ENCODE measurements at regions not wholly inside any gene's neighbourhood (a gene's known extent, or its start where the extent isn't known, plus 50 kb on each side); places are given as distances from the start of the nearest gene placed in this dataset.

DNA sequence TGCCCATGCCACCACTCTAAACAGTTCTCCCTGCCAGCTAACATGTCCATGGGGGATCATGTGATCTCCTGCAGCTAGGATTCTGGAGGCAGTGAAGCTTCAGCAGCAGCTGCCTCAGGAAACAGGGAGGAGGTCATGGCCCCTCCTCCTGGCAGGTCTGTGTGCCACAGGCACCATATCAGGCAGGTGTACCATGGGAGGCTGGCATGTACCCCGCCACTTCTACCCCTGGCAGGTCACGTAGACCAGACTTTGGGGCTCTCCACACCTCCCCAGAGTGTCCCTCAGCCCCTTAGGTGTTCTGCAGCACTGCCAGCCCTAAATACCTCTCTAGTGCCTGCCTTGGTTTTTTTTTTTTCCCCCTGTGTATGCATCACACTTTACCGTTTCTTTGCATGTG, 110.5 kb upstream of the FAM47C start:
- Histone ChIP-seq H3K27me3 (ENCODE audit: insufficient read depth) (no peaks in the 10 kb centered on the region), H2AFZ (no peak overlapping the region), H3K27ac (ENCODE audit: low read depth) (no peak overlapping the region), H4K20me1 (replicated peaks; ENCODE audit: insufficient read depth) (no peaks in the 10 kb centered on the region), H3K9me2 (ENCODE audit: insufficient read depth) (no peaks in the 10 kb centered on the region), H3K79me2 (replicated peaks; ENCODE audit: insufficient read depth) (no peaks in the 10 kb centered on the region), H3F3A (replicated peaks; ENCODE audit: low read depth) (no peaks in the 10 kb centered on the region), H3K36me3 (ENCODE audit: insufficient read depth) (no peaks in the 10 kb centered on the region), H3K4me2 (no peak overlapping the region), H3K4me1 (ENCODE audit: insufficient read depth) (no peaks in the 10 kb centered on the region), H3K4me3 (no peak overlapping the region)
- Mint-ChIP-seq H3K27ac (no peak overlapping the region), H3K36me3 (ENCODE audit: low read depth) (no peaks in the 10 kb centered on the region), H3K4me1 (peaks cover 5% of the 10 kb centered on the region; the same call in 2 of the 3 replicates), H3K27me3 (ENCODE audit: insufficient read depth, low read depth, poor library complexity) (no peaks in the 10 kb centered on the region), H3K4me3 (no peak overlapping the region), H3K9me3 (no peaks in the 10 kb centered on the region)
- TF ChIP-seq ZNF114 (CRISPR knock-in tag; IDR thresholded peaks at IDR 0.05) = no peak
- no peak for TF ChIP-seq POLR2AphosphoS5 (IDR thresholded peaks at IDR 0.05; ENCODE audit: low read depth)
- TF ChIP-seq STAT1 (IDR thresholded peaks at IDR 0.05; ENCODE audit: unreplicated experiment) = no peak
- TF ChIP-seq, protein P1, sequence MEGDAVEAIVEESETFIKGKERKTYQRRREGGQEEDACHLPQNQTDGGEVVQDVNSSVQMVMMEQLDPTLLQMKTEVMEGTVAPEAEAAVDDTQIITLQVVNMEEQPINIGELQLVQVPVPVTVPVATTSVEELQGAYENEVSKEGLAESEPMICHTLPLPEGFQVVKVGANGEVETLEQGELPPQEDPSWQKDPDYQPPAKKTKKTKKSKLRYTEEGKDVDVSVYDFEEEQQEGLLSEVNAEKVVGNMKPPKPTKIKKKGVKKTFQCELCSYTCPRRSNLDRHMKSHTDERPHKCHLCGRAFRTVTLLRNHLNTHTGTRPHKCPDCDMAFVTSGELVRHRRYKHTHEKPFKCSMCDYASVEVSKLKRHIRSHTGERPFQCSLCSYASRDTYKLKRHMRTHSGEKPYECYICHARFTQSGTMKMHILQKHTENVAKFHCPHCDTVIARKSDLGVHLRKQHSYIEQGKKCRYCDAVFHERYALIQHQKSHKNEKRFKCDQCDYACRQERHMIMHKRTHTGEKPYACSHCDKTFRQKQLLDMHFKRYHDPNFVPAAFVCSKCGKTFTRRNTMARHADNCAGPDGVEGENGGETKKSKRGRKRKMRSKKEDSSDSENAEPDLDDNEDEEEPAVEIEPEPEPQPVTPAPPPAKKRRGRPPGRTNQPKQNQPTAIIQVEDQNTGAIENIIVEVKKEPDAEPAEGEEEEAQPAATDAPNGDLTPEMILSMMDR (conservative IDR thresholded peaks at IDR 0.05; ENCODE audit: low read depth in 2 of 2) = no peak
- TF ChIP-seq, protein P2, sequence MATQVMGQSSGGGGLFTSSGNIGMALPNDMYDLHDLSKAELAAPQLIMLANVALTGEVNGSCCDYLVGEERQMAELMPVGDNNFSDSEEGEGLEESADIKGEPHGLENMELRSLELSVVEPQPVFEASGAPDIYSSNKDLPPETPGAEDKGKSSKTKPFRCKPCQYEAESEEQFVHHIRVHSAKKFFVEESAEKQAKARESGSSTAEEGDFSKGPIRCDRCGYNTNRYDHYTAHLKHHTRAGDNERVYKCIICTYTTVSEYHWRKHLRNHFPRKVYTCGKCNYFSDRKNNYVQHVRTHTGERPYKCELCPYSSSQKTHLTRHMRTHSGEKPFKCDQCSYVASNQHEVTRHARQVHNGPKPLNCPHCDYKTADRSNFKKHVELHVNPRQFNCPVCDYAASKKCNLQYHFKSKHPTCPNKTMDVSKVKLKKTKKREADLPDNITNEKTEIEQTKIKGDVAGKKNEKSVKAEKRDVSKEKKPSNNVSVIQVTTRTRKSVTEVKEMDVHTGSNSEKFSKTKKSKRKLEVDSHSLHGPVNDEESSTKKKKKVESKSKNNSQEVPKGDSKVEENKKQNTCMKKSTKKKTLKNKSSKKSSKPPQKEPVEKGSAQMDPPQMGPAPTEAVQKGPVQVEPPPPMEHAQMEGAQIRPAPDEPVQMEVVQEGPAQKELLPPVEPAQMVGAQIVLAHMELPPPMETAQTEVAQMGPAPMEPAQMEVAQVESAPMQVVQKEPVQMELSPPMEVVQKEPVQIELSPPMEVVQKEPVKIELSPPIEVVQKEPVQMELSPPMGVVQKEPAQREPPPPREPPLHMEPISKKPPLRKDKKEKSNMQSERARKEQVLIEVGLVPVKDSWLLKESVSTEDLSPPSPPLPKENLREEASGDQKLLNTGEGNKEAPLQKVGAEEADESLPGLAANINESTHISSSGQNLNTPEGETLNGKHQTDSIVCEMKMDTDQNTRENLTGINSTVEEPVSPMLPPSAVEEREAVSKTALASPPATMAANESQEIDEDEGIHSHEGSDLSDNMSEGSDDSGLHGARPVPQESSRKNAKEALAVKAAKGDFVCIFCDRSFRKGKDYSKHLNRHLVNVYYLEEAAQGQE (IDR thresholded peaks at IDR 0.05; ENCODE audit: unreplicated experiment) = no peak
- no peak for TF ChIP-seq JUNB (IDR thresholded peaks at IDR 0.05; ENCODE audit: unreplicated experiment)
- no peak for TF ChIP-seq ZNF331 (CRISPR knock-in tag; IDR thresholded peaks at IDR 0.05; ENCODE audit: low read depth)
- TF ChIP-seq NANOG (IDR thresholded peaks at IDR 0.05; ENCODE audit: borderline replicate concordance) = no peak
- TF ChIP-seq EZH2 (IDR thresholded peaks at IDR 0.05; ENCODE audit: low read depth, unreplicated experiment) = no peak
- TF ChIP-seq, protein P3, sequence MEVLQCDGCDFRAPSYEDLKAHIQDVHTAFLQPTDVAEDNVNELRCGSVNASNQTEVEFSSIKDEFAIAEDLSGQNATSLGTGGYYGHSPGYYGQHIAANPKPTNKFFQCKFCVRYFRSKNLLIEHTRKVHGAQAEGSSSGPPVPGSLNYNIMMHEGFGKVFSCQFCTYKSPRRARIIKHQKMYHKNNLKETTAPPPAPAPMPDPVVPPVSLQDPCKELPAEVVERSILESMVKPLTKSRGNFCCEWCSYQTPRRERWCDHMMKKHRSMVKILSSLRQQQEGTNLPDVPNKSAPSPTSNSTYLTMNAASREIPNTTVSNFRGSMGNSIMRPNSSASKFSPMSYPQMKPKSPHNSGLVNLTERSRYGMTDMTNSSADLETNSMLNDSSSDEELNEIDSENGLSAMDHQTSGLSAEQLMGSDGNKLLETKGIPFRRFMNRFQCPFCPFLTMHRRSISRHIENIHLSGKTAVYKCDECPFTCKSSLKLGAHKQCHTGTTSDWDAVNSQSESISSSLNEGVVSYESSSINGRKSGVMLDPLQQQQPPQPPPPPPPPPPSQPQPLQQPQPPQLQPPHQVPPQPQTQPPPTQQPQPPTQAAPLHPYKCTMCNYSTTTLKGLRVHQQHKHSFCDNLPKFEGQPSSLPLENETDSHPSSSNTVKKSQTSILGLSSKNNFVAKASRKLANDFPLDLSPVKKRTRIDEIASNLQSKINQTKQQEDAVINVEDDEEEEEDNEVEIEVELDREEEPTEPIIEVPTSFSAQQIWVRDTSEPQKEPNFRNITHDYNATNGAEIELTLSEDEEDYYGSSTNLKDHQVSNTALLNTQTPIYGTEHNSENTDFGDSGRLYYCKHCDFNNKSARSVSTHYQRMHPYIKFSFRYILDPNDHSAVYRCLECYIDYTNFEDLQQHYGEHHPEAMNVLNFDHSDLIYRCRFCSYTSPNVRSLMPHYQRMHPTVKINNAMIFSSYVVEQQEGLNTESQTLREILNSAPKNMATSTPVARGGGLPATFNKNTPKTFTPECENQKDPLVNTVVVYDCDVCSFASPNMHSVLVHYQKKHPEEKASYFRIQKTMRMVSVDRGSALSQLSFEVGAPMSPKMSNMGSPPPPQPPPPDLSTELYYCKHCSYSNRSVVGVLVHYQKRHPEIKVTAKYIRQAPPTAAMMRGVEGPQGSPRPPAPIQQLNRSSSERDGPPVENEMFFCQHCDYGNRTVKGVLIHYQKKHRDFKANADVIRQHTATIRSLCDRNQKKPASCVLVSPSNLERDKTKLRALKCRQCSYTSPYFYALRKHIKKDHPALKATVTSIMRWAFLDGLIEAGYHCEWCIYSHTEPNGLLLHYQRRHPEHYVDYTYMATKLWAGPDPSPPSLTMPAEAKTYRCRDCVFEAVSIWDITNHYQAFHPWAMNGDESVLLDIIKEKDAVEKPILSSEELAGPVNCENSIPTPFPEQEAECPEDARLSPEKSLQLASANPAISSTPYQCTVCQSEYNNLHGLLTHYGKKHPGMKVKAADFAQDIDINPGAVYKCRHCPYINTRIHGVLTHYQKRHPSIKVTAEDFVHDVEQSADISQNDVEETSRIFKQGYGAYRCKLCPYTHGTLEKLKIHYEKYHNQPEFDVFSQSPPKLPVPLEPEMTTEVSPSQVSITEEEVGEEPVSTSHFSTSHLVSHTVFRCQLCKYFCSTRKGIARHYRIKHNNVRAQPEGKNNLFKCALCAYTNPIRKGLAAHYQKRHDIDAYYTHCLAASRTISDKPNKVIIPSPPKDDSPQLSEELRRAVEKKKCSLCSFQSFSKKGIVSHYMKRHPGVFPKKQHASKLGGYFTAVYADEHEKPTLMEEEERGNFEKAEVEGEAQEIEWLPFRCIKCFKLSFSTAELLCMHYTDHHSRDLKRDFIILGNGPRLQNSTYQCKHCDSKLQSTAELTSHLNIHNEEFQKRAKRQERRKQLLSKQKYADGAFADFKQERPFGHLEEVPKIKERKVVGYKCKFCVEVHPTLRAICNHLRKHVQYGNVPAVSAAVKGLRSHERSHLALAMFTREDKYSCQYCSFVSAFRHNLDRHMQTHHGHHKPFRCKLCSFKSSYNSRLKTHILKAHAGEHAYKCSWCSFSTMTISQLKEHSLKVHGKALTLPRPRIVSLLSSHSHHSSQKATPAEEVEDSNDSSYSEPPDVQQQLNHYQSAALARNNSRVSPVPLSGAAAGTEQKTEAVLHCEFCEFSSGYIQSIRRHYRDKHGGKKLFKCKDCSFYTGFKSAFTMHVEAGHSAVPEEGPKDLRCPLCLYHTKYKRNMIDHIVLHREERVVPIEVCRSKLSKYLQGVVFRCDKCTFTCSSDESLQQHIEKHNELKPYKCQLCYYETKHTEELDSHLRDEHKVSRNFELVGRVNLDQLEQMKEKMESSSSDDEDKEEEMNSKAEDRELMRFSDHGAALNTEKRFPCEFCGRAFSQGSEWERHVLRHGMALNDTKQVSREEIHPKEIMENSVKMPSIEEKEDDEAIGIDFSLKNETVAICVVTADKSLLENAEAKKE (CRISPR knock-in tag; IDR thresholded peaks at IDR 0.05) = no peak
- no peak for TF ChIP-seq EZH2phosphoT487 (IDR thresholded peaks at IDR 0.05; ENCODE audit: unreplicated experiment)
- TF ChIP-seq CREB1 (CRISPR knock-in tag; IDR thresholded peaks at IDR 0.05; ENCODE audit: low read depth) = no peak
- TF ChIP-seq, protein P4, sequence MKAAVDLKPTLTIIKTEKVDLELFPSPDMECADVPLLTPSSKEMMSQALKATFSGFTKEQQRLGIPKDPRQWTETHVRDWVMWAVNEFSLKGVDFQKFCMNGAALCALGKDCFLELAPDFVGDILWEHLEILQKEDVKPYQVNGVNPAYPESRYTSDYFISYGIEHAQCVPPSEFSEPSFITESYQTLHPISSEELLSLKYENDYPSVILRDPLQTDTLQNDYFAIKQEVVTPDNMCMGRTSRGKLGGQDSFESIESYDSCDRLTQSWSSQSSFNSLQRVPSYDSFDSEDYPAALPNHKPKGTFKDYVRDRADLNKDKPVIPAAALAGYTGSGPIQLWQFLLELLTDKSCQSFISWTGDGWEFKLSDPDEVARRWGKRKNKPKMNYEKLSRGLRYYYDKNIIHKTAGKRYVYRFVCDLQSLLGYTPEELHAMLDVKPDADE (IDR thresholded peaks at IDR 0.05) = no peak
- DNase-seq (ENCODE audit: low spot score) (no peak), ATAC-seq (no peak)
